Tongue (tissue), 1 donor: ENCODE measurements at regions not wholly inside any gene's neighbourhood (a gene's known extent, or its start where the extent isn't known, plus 50 kb on each side); places are given as distances from the start of the nearest gene placed in this dataset.
A peak's percentile ranks its signal among the peaks of the same experiment; 100 is the strongest.
"Not testable (repeated sequence)": the region's sequence is repeated elsewhere in the genome, so short reads cannot be mapped to it uniquely, and the experiment has no call there.

Experiments used
- DNase-seq: peaks from one replicate; pipeline ENCODE4 v3.0.0-alpha.2; 2015

GRCh38 chr11:87870086-87870485 lies 305.2 kb downstream of the RAB38 start:
- no peak for DNase-seq

DNA sequence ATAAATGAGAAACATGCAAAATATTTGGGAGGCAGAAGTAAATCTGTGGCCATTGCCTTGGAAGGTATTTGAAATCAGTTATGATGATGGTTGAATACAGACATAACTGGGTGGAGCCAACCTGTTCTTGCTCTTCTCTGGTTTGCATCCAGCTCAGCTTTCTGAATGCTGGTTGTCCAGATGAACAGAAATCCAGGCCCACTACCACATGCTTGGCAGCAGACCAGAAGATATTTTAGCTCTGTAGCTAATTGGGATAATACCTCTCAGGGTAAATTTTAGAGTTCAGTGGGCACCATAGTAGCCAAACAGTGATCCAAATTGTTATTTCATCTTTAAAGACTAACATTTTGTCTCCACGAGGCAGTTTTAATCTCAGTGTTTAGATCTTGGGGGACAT lies 308.3 kb downstream of the RAB38 start:
- DNase-seq: peak; percentile 35

GRCh38 chr11:87861030-87861429 lies 314.2 kb downstream of the RAB38 start:
- DNase-seq: no peak

DNA sequence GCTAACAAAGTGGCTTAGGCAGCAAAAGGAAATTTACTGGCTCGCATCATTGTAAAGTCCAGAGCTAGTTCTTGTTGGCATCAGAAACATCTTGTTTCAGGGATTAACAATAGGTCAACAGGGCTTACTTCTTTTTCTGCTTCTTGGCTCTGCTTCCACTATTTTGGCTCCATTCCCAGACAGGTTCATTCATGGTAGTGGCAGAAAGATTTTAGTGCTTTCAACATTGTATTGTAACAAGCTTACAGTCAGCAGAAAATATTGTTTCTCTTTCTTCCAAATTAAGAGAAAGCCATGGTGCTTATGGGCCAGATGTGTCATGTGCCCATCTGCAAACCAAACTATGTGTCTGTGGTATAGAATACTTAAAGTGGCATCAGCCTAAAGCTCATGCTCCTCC lies 315.6 kb downstream of the RAB38 start:
- DNase-seq: peak; percentile 25

- no peak for DNase-seq
These were observed 323.4 kb downstream of the RAB38 start for GRCh38 chr11:87851827-87852226.

GRCh38 chr11:87851234-87851633 lies 324.0 kb downstream of the RAB38 start:
- DNase-seq: no peak

GRCh38 chr11:87849216-87849615 lies 326.0 kb downstream of the RAB38 start:
- DNase-seq: peak; percentile 10

GRCh38 chr11:87840786-87841185 lies 334.5 kb downstream of the RAB38 start:
- DNase-seq: no peak

GRCh38 chr11:87832211-87832610 lies 343.0 kb downstream of the RAB38 start:
- DNase-seq: no peak

- peak; percentile 35 for DNase-seq
These were observed 355.2 kb downstream of the RAB38 start for GRCh38 chr11:87820011-87820410.

- no peak for DNase-seq
These were observed 356.1 kb downstream of the RAB38 start for GRCh38 chr11:87819151-87819550.

GRCh38 chr11:87812571-87813365 lies 362.5 kb downstream of the RAB38 start:
- DNase-seq: no peak

DNA sequence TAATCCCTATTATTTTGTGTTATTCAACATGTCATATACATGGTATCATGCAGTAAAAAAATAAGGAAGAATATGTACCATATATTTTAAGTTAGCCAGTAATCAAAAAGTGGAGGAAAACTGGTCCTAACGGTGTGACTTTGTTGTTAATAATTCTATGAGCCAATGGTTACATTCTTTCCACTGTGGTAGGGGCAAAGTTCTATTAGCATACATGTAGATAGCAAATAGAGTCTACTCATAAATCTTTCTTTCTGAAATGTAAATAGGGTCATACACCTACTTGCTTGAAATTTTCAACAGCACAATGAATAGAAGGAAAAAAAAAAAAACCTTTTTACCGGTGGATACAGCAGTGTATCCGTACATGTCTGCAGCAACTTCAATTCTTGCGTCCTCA lies 364.8 kb downstream of the RAB38 start:
- DNase-seq: no peak

- no peak for DNase-seq
These were observed 366.0 kb downstream of the RAB38 start for GRCh38 chr11:87809256-87809655.

GRCh38 chr11:87804176-87804575 lies 371.1 kb downstream of the RAB38 start:
- no peak for DNase-seq

- no peak for DNase-seq
These were observed 371.5 kb downstream of the RAB38 start for GRCh38 chr11:87803748-87804147.

DNA sequence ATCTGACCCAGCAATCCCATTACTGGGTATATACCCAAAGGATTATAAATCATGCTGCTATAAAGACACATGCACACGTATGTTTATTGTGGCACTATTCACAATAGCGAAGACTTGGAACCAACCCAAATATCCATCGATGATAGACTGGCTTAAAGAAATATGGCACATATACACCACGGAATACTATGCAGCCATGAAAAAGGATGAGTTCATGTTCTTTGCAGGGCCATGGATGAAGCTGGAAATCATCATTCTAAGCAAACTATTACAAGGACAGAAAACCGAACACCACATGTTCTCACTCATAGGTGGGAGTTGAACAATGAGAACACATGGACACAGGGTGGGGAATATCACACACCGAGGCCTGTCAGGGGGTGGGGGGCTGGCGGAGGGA lies 390.4 kb downstream of the RAB38 start:
- DNase-seq: not testable (repeated sequence)

- DNase-seq: no peak
These were observed 395.2 kb downstream of the RAB38 start for GRCh38 chr11:87780068-87780413.

DNA sequence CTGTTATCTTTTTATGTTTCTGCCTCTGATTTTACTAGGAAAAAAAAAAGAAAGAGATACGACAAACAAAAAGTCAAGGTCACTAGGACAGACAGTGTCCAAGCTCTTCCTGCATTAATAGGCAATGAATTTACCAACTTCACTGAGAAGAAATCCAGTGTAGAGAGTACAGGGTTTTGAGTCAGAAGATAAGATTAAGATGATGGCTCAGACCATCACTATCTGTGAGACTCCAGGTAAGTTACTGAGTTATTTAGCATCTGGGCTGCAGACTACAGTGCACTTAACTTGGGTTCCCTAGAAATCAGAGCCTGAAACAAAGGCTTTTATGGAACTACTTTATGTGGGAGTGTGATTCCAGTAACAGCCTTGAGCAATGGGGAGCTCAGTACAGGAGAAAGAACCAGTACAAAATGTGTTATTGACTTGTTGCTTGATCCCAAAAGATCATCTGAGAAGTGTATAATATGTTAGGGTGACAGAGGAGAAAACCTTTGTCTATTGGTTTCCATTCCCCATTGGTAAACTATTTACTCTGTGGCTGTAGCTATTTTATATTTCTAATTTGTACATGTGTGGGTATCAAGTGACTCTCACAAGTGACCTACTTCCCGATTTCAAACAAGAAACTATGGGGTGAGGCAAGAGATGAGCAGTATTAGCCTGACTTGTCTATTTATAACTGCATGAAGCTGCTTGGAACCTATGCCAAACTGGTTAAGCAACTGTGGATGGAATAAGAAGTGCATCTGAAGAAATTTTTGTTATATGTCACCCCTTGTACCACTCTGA lies 395.8 kb downstream of the RAB38 start:
- no peak for DNase-seq

DNA sequence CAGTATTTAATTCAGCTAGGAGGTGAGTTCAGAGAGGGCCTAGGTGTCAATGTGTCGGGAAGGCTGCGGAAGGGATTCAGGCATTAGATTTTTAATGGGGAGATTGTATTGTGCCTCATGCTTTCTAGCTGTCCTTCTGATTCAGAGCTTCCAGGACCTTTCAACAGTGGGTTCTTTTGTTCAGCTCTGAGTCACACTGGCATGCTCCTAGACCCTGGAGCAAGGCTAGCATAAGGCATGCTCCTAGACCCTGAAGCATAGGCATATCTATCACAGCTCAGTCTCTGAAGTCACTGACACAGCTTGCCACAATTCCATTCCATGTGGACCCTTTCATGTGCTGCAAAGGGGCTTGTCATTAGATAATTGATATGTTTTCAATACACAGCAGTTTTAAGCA lies 396.9 kb downstream of the RAB38 start:
- no peak for DNase-seq

DNA sequence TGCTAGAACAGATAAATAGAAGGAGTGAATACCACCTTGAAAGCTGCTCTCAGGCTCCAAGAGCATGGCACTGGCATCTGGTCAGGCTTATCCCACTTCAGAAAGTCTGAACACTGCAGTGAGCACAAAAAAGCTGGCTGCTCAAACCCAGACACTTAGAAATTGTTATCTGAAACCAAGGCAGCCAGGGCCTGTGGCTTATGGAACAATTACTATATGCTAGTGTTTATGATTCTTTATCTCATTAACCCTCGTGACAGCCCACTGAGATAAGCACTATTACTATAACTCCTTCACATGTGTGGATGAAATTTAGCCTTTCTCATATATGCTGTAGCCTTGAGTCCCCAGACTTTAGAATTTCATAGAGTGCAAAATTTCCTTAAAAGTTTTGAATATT lies 400.2 kb downstream of the RAB38 start:
- DNase-seq: no peak

- DNase-seq: no peak
These were observed 405.6 kb downstream of the RAB38 start for GRCh38 chr11:87769661-87770060.

DNA sequence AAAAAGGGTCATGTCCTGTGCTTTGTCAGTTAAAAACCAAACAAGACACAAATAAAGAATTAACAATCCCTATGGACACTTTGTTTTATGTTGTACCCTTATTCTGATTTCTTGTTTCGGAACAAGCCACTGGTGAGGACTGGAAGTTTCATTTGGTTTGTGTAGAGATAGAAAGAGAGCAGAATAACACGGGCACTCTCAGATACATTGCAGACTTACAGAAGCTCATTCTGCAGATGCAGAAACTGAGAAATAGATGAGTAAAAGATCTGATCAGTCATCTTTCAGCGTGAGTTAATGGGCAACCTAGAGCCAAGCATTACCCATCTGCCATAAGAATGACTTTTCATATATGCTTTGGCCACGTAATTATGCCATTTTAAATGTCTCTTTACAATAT lies 407.6 kb downstream of the RAB38 start:
- DNase-seq: no peak

GRCh38 chr11:87764075-87764474 lies 411.2 kb downstream of the RAB38 start:
- DNase-seq: not testable (repeated sequence)
